Neuronal stem cell (in vitro differentiated cells): ENCODE measurements at regions not wholly inside any gene's neighbourhood (a gene's known extent, or its start where the extent isn't known, plus 50 kb on each side); places are given as distances from the start of the nearest gene placed in this dataset.

Experiments used
- DNase-seq: peaks from one replicate; pipeline ENCODE4 v3.0.0-alpha.2; 2013; ENCODE audit warnings: low spot score
- H2AFZ ChIP-seq: one replicate; pipeline ENCODE4 v1.6.1; 2013; ENCODE audit warnings: mild to moderate bottlenecking, low read length, inconsistent platforms
- H2AK5ac ChIP-seq: 2 replicates; pipeline ENCODE4 v1.6.1; 2013; ENCODE audit warnings: low read depth, mild to moderate bottlenecking, inconsistent platforms, low read length, moderate library complexity, mixed read lengths
- H2BK120ac ChIP-seq: 2 replicates; pipeline ENCODE4 v1.6.1; 2013; ENCODE audit warnings: low read depth, mild to moderate bottlenecking, inconsistent platforms, low read length, moderate library complexity, mixed read lengths
- H2BK12ac ChIP-seq: one replicate; pipeline ENCODE4 v1.6.1; 2013; ENCODE audit warnings: low read length, inconsistent platforms
- H2BK15ac ChIP-seq: 2 replicates; pipeline ENCODE4 v1.6.1; 2013; ENCODE audit warnings: mild to moderate bottlenecking, low read length, inconsistent platforms, mixed read lengths
- H2BK5ac ChIP-seq: one replicate; pipeline ENCODE4 v1.6.1; 2013; ENCODE audit warnings: inconsistent platforms, mild to moderate bottlenecking, low read length, moderate library complexity
- H3K14ac ChIP-seq: one replicate; pipeline ENCODE4 v1.6.1; 2013; ENCODE audit warnings: low read length, inconsistent platforms
- H3K18ac ChIP-seq: 2 replicates; pipeline ENCODE4 v1.6.1; 2013; ENCODE audit warnings: low read length, inconsistent platforms
- H3K23ac ChIP-seq: 2 replicates; pipeline ENCODE4 v1.6.1; 2013; ENCODE audit warnings: low read depth, mild to moderate bottlenecking, mixed read lengths, low read length, inconsistent platforms; ENCODE audit not compliant: poor library complexity
- H3K27ac ChIP-seq: replicated peaks from 3 replicates; pipeline ENCODE4 v1.5.1; 2013; ENCODE audit warnings: low read length, inconsistent platforms
- H3K27me3 ChIP-seq, 3 experiments: 2 replicates each; pipeline ENCODE4 v1.6.1; 2013; ENCODE audit warnings: low read length in 3 of 3, mild to moderate bottlenecking in 2 of 3, inconsistent platforms in 1 of 3, low read depth in 1 of 3, mixed read lengths in 1 of 3, moderate library complexity in 1 of 3; ENCODE audit not compliant: control insufficient read depth in 3 of 3, insufficient read depth in 3 of 3
- H3K36me3 ChIP-seq, 2 donors: replicated peaks in 1 of 2; 2 replicates each; pipeline ENCODE4 v1.6.1; 2013; ENCODE audit warnings: low read length in 2 of 2; ENCODE audit not compliant: control insufficient read depth in 2 of 2, insufficient read depth in 2 of 2
- H3K4ac ChIP-seq: 2 replicates; pipeline ENCODE4 v1.6.1; 2013; ENCODE audit warnings: inconsistent platforms, mild to moderate bottlenecking, low read length, moderate library complexity
- H3K4me1 ChIP-seq, 2 donors: 1 replicate in 1 of 2; 2 replicates in 1 of 2; pipeline ENCODE4 v1.6.1; 2013; ENCODE audit warnings: low read length in 2 of 2, low read depth in 1 of 2; ENCODE audit not compliant: control insufficient read depth in 2 of 2, insufficient read depth in 1 of 2
- H3K4me2 ChIP-seq: one replicate; pipeline ENCODE4 v1.6.1; 2013; ENCODE audit warnings: mild to moderate bottlenecking, low read length, inconsistent platforms; ENCODE audit not compliant: insufficient read depth, poor library complexity, severe bottlenecking
- H3K4me3 ChIP-seq, 2 donors: 2 replicates each; pipeline ENCODE4 v1.5.1; 2013; ENCODE audit warnings: low read length in 2 of 2, mild to moderate bottlenecking in 2 of 2, inconsistent platforms in 1 of 2, moderate library complexity in 1 of 2
- H3K79me1 ChIP-seq: one replicate; pipeline ENCODE4 v1.6.1; 2013; ENCODE audit warnings: low read depth, mild to moderate bottlenecking, inconsistent platforms, low read length, moderate library complexity
- H3K9ac ChIP-seq: one replicate; pipeline ENCODE4 v1.6.1; 2013; ENCODE audit warnings: mild to moderate bottlenecking, low read depth, low read length, inconsistent platforms; ENCODE audit not compliant: poor library complexity
- H3K9me3 ChIP-seq, 2 donors: replicated peaks in 1 of 2; 2 replicates each; pipeline versions ENCODE3 to v1.6.1; 2013; ENCODE audit warnings: low read length in 2 of 2, mild to moderate bottlenecking in 2 of 2, inconsistent platforms in 1 of 2, low read depth in 1 of 2, mixed read lengths in 1 of 2, moderate library complexity in 1 of 2; ENCODE audit not compliant: control insufficient read depth in 2 of 2, insufficient read depth in 1 of 2
- H4K8ac ChIP-seq: one replicate; pipeline ENCODE4 v1.6.1; 2013; ENCODE audit warnings: low read depth, mild to moderate bottlenecking, inconsistent platforms, low read length, moderate library complexity
- H4K91ac ChIP-seq: one replicate; pipeline ENCODE4 v1.6.1; 2013; ENCODE audit warnings: low read length, low read depth, mild to moderate bottlenecking, inconsistent platforms; ENCODE audit not compliant: poor library complexity
- WGBS, 2 donors: extraction: QIAGEN DNeasy Blood & Tissue Kit; methylation state at CpG; one replicate each; pipeline ENCODE4 v1.1.7; 2013; ENCODE audit warnings: missing lambda C conversion rate in 2 of 2, mixed read lengths in 1 of 2; ENCODE audit not compliant: insufficient read length in 2 of 2, insufficient replicate concordance in 1 of 2; ENCODE audit errors: extremely low coverage in 2 of 2; 5-methylcytosine and 5-hydroxymethylcytosine counted together

DNA sequence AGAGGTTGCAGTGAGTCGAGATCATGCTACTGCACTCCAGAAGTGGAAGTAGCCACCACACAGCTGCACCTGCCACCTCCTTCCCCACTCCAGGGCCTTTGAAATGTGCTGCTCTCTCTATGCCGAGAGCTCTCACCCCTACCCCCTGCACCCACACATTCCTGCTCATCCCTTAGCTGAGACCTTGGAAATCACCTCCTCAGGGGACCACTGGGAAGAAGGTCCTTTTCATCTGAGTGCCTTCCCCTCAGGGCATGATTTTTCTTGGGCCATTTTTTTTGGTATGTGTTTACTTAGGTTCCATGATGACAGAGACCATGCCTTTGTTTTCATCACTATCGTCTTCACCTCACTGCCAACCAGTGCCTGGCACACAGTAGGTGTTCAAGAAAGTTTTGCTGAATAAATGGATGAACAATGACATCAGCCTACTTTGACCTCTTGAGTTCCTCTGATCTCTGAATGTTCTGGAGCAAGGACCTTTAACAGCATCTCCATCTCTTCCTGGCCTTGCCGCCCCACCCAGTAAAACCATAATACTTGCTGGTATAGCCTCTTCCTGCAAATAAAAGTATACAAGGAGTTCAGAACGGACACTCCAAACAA lies 166.6 kb upstream of the KLF14 start:
- peak overlapping the region; percentile 67 for H3K18ac ChIP-seq
- peaks cover 0 to 22% of the 10 kb centered on the region in 2 donors for H3K4me1 ChIP-seq
- H2AK5ac ChIP-seq, result no peak overlapping the region
- H3K23ac ChIP-seq, result no peak overlapping the region
- peaks cover 2 to 19% of the 10 kb centered on the region in 2 donors for H3K9me3 ChIP-seq
- H3K27ac ChIP-seq, result no peak overlapping the region
- WGBS, 2 donors, result no CpG with 5 or more reads among the region's 5 CpGs
- no peak overlapping the region for H4K8ac ChIP-seq
- no peak overlapping the region for H3K9ac ChIP-seq
- H2BK120ac ChIP-seq, result no peak overlapping the region
- H3K27me3 ChIP-seq, result no peaks in the 10 kb centered on the region
- H4K91ac ChIP-seq, result no peak overlapping the region
- H3K4ac ChIP-seq, result no peak overlapping the region
- no peak overlapping the region for H3K4me2 ChIP-seq
- no peak overlapping the region for H2BK15ac ChIP-seq
- H3K4me3 ChIP-seq, result no peak overlapping the region
- no peak overlapping the region for H2AFZ ChIP-seq
- no peaks in the 10 kb centered on the region for H3K36me3 ChIP-seq
- no peaks in the 10 kb centered on the region for H3K79me1 ChIP-seq
- no peak for DNase-seq
- H3K14ac ChIP-seq, result no peak overlapping the region
- no peak overlapping the region for H2BK12ac ChIP-seq
- no peak overlapping the region for H2BK5ac ChIP-seq

DNA sequence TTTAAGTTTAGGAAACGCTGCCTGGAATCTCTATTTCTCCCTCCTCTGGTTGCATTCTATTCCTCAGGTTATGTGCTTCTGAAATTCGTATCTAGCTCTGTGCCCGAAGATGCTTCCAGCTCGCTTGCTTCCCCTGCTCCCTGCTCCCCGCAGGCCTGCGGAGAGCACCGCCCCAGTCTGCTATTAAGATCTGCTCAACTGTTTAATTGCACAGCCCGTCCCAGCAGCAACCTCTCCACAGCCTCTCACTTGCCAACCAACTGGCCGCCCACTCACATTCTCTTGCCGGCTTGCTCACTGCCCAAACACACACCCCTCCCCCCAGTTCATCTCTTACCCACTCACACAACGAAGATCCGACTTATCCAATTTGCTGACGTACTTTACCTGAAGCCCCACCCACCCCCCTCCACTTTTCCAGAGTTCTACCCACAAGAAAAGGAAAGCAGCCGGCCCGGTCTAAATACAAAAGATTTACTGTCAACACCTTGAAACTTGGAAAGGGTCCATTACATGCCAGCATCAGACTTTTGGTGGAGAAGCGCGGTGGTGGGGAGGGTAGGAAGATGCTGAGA lies 167.3 kb upstream of the KLF14 start:
- H3K4ac ChIP-seq, result no peak overlapping the region
- H4K8ac ChIP-seq, result no peak overlapping the region
- H2BK5ac ChIP-seq, result no peak overlapping the region
- H3K79me1 ChIP-seq, result no peaks in the 10 kb centered on the region
- no peak overlapping the region for H2BK120ac ChIP-seq
- peaks cover 2 to 19% of the 10 kb centered on the region in 2 donors for H3K9me3 ChIP-seq
- no peak overlapping the region for H2AK5ac ChIP-seq
- no peak overlapping the region for H3K18ac ChIP-seq
- H2BK12ac ChIP-seq, result no peak overlapping the region
- H3K4me2 ChIP-seq, result no peak overlapping the region
- no peak overlapping the region for H3K23ac ChIP-seq
- H2AFZ ChIP-seq, result peak overlapping the region; percentile 26
- no peak overlapping the region for H3K4me3 ChIP-seq
- no peaks in the 10 kb centered on the region for H3K36me3 ChIP-seq
- H3K27ac ChIP-seq, result no peak overlapping the region
- no peak for DNase-seq
- H2BK15ac ChIP-seq, result no peak overlapping the region
- no peak overlapping the region for H3K14ac ChIP-seq
- H3K27me3 ChIP-seq, result no peaks in the 10 kb centered on the region
- no CpG with 5 or more reads among the region's 17 CpGs for WGBS, 2 donors
- H4K91ac ChIP-seq, result no peak overlapping the region
- peaks cover 0 to 20% of the 10 kb centered on the region in 2 donors for H3K4me1 ChIP-seq
- no peak overlapping the region for H3K9ac ChIP-seq

DNA sequence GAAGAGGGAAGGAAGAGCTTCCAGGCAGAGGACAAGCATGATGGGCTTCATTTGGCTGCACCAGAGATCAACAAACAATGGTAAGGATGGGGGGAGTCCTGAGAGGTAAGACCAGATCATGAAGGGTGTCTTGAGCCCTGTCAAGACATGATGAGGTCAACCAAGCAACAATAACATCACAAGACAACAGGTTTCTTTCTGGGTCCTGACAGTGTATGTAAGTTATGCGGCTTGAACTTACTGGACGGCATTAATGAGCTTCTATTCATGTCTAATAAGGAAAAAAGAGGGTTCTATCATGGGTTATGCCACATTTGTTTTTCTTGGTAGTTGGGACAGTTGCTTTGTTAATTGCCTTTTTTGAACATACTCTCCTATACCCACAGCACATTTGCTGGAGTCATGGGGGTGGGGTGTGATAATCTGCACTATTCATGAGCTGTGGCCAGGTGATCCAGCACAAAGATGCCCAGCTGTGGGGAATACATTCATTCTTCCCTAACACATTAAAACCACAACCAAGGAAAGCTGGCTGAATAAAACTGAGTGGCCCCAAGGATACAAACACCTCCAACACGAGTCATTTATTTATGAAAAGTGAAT lies 168.8 kb upstream of the KLF14 start:
- Histone ChIP-seq H3K79me1 (no peaks in the 10 kb centered on the region), H3K4ac (no peak overlapping the region), H3K27me3 (no peaks in the 10 kb centered on the region), H3K23ac (no peak overlapping the region), H4K8ac (no peak overlapping the region), H3K4me2 (no peak overlapping the region), H2AK5ac (no peak overlapping the region), H4K91ac (no peak overlapping the region), H3K9me3 (peaks cover 2 to 19% of the 10 kb centered on the region in 2 donors), H3K9ac (no peak overlapping the region), H3K27ac (no peak overlapping the region), H3K4me1 (peaks cover 0 to 19% of the 10 kb centered on the region in 2 donors), H2BK120ac (no peak overlapping the region), H2BK12ac (no peak overlapping the region), H2AFZ (no peak overlapping the region), H2BK15ac (no peak overlapping the region), H2BK5ac (no peak overlapping the region), H3K36me3 (no peaks in the 10 kb centered on the region), H3K18ac (peak overlapping the region; percentile 3), H3K4me3 (no peak overlapping the region), H3K14ac (no peak overlapping the region)
- DNase-seq, result no peak
- WGBS, 2 donors, result no CpG with 5 or more reads among the region's 3 CpGs

DNA sequence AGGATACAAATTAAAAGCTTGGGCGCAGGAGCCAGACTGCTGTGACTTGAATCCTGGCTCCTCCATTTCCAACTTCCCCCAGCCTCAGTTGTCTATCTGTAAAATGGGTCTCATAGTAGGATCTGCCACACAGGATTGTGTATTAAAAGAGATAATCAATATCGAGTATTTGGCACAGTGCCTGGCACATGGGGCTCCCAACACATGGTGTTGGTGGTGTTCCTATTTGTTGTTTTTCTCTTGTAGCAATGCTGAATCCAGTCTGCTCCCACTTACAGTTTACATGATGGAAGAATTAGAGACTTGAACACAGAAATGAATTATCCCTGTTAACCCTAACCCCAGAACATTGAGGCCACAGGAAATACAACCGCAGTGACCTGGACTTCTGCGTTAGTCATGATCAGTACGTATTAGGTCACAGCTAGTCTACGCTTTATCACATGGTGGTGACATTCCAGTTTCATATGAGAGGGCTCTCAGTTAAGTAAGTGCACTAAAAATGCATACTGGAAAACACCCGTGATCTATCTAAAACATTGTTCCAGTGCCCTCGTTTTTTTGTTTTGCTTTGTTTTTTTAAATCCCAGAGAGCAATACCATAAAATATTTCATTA lies 169.5 kb upstream of the KLF14 start:
- no peak overlapping the region for H2BK120ac ChIP-seq
- no peaks in the 10 kb centered on the region for H3K36me3 ChIP-seq
- H3K4me1 ChIP-seq, result peaks cover 0 to 19% of the 10 kb centered on the region in 2 donors
- no peaks in the 10 kb centered on the region for H3K79me1 ChIP-seq
- no peak overlapping the region for H4K91ac ChIP-seq
- no peak overlapping the region for H3K27ac ChIP-seq
- H3K27me3 ChIP-seq, result no peaks in the 10 kb centered on the region
- peaks cover 2 to 13% of the 10 kb centered on the region in 2 donors for H3K9me3 ChIP-seq
- H3K4me3 ChIP-seq, result no peak overlapping the region
- H2BK12ac ChIP-seq, result no peak overlapping the region
- no peak overlapping the region for H2AK5ac ChIP-seq
- no peak overlapping the region for H3K23ac ChIP-seq
- no peak overlapping the region for H4K8ac ChIP-seq
- WGBS, 2 donors, result no CpG with 5 or more reads among the region's 8 CpGs
- DNase-seq, result no peak
- no peak overlapping the region for H3K18ac ChIP-seq
- no peak overlapping the region for H3K4me2 ChIP-seq
- no peak overlapping the region for H2BK15ac ChIP-seq
- no peak overlapping the region for H3K14ac ChIP-seq
- H2BK5ac ChIP-seq, result no peak overlapping the region
- no peak overlapping the region for H3K4ac ChIP-seq
- H3K9ac ChIP-seq, result no peak overlapping the region
- no peak overlapping the region for H2AFZ ChIP-seq
